ENCODE measurements at regions not wholly inside any gene's neighbourhood (a gene's known extent, or its start where the extent isn't known, plus 50 kb on each side); places are given as distances from the start of the nearest gene placed in this dataset.

DNA sequence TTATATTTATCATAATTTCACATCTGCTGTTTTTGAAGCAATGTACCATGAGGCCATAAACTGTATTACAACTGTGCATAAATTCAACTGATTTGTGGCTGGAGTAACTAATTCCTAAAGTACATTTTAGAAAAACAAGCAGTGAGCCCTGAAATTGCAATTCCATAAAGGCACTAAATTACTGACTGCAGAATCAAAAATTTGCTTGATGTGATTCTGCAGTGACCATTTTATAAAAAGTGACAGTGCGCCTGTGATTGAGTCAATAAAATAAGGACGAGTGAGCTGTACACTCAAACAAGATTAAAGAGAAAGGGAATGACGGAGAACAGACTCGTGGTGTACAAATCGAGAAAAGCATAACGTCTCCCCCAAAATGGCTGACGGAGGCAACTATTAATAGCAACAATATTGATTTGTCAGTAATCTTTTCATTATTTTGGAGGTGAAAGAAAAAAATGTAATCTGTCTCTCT lies 121.4 kb upstream of the MEIS2 start:
- Histone ChIP-seq H3K27ac (no peak overlapping the region), H3K4me3 (no peak overlapping the region)
- TF ChIP-seq, protein P1, sequence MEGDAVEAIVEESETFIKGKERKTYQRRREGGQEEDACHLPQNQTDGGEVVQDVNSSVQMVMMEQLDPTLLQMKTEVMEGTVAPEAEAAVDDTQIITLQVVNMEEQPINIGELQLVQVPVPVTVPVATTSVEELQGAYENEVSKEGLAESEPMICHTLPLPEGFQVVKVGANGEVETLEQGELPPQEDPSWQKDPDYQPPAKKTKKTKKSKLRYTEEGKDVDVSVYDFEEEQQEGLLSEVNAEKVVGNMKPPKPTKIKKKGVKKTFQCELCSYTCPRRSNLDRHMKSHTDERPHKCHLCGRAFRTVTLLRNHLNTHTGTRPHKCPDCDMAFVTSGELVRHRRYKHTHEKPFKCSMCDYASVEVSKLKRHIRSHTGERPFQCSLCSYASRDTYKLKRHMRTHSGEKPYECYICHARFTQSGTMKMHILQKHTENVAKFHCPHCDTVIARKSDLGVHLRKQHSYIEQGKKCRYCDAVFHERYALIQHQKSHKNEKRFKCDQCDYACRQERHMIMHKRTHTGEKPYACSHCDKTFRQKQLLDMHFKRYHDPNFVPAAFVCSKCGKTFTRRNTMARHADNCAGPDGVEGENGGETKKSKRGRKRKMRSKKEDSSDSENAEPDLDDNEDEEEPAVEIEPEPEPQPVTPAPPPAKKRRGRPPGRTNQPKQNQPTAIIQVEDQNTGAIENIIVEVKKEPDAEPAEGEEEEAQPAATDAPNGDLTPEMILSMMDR (IDR thresholded peaks at IDR 0.05): no peak
- DNase-seq (ENCODE audit: low spot score): no peak

DNA sequence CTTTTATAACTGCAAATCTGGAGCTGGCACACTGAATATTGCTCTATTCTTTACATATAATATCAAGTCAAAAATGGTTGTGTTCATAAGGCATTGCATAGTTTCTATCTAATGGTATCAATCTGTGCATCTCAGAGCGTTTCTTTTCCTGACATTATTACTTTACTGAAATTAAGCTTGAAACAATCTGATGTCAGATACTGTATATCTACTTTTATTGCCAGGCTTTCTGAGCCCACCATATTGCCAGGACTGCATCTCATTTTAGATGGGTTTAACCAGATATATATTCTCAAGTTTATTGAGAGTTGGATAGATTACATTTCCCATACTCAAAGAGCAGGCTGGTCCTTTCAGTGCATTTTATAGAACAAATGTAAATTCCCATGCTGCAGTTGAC lies 122.7 kb upstream of the MEIS2 start:
- Histone ChIP-seq H3K4me3 (no peak overlapping the region), H3K27ac (no peak overlapping the region)
- TF ChIP-seq, protein P1 (IDR thresholded peaks at IDR 0.05): no peak
- no peak for DNase-seq (ENCODE audit: low spot score)

DNA sequence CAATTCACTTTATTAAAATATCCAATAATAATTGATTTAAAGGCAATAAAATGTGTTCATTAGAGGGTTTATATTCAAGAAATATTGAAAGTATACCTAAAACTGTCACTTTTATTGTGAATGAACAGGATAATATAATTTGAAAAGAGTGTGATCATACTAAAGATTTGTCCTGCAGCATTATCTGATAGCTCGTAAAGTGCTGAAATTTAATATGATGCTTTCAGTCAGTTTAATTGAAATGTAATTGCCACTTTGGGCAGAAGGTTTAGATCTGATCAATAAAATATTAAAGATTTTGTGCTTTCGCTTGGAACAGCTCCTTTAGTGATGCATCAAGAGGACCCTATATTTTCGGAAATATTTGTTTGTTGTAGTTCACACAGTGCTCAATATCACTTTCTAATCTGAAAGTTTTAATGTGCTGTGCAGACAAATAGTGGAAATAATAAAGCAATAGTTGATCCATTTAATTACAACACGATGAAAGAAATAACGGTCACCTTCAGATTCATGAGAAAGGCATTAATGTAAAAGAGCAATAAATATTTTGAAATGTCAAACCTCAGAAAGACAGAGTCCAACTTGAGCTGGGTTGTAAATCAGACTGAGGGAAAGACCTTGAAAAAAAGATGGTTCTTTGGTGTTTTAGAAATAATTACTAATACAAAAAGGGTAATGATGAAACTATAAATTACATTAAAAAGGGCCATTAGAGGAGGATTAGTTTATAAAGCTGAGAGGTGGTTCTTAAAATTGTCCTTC lies 129.7 kb upstream of the MEIS2 start:
- TF ChIP-seq, protein P1 (IDR thresholded peaks at IDR 0.05): no peak
- Histone ChIP-seq H3K27ac (no peak overlapping the region), H3K4me3 (no peak overlapping the region)
- DNase-seq (ENCODE audit: low spot score): no peak

DNA sequence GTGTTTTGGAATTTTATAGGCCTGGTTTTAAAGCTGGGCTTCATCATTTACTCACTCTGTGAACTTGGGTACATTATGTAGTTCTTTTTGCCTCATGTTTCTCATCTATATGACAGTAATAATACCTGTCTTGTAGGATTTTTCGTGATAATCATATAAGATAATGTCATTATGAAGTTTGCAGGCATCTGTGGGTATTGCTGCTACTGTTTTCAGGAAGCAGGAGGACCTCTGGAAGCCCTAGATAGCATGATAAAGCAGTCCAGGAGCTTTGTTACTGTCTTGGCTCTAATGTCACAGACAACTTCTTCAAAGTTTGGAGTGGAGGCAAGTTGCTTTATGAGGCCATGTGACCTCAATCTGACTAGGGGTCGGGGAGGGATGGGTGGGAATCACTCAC lies 145.0 kb upstream of the MEIS2 start:
- H3K4me3 ChIP-seq: no peak overlapping the region
- TF ChIP-seq, protein P1 (IDR thresholded peaks at IDR 0.05): no peak
- no peak overlapping the region for H3K27ac ChIP-seq
- DNase-seq (ENCODE audit: low spot score): no peak

DNA sequence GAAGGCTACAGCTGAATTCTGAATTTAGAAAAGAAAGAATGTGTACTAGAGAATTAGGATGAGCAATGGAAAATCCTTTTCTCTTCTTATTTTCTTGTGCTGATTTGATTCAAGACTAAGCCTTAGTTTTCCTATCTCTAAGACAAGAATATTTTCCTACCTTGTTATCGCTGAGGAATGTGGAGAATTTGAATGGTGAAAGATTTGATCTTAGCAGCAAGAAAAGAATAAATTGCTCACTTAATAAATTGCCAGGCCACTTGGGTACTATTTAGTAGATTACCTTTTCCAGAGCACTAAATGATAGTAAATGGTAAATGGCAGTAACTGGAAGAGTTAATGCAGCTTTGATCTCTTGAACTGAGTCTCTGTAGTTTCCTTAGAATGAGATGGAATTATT lies 145.7 kb upstream of the MEIS2 start:
- H3K4me3 ChIP-seq: no peak overlapping the region
- TF ChIP-seq, protein P1 (IDR thresholded peaks at IDR 0.05): no peak
- no peak for DNase-seq (ENCODE audit: low spot score)
- H3K27ac ChIP-seq: no peak overlapping the region

DNA sequence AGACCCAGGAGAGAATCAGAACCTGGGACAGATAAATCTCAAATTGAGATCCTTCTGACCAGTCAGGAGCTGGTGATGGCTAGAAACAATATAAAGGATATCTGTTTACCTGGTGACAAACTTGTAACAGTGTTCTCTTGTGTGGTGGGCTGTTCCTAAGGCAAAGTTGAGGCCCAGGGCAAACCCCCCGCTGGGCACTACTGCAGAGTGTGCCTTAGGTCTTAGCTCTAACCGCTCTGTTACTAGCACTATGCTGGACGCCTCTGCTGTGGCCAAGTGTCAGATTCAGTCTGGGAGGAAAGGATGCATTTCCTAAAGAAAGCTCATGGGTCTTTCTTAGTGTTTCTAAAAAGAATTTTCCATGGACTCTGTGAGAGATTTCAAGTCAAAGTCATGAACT lies 146.5 kb upstream of the MEIS2 start:
- TF ChIP-seq, protein P1 (IDR thresholded peaks at IDR 0.05): no peak

DNA sequence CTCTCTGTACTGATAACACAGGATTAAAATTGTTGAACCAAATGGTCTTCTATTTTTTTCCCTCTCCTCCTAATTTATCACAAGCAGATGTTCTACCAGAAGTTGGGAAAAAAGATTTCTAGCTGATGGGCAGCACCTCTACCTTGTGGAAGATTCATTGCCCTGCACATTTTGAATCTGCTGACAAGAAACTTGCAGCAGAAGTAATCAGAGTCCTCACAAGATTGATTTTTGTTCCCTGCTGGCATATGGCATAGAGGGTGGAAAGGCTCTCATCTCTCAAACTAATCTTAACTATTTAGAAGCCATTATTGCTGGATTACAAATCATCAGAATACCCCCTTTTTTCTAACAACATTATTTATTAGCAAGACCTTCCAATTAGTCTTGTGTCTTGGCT lies 148.9 kb upstream of the MEIS2 start:
- TF ChIP-seq, protein P1 (IDR thresholded peaks at IDR 0.05): no peak

More for the DNA sequence above, 146.5 kb upstream of the MEIS2 start:
- no peak overlapping the region for H3K27ac ChIP-seq
- H3K4me3 ChIP-seq: no peak overlapping the region
- no peak for DNase-seq (ENCODE audit: low spot score)

More for the DNA sequence above, 148.9 kb upstream of the MEIS2 start:
- no peak overlapping the region for H3K4me3 ChIP-seq
- no peak overlapping the region for H3K27ac ChIP-seq
- DNase-seq (ENCODE audit: low spot score): no peak

Measured in coronary artery (tissue), 2 donors.